ENCODE measurements at regions not wholly inside any gene's neighbourhood (a gene's known extent, or its start where the extent isn't known, plus 50 kb on each side); places are given as distances from the start of the nearest gene placed in this dataset.

DNA sequence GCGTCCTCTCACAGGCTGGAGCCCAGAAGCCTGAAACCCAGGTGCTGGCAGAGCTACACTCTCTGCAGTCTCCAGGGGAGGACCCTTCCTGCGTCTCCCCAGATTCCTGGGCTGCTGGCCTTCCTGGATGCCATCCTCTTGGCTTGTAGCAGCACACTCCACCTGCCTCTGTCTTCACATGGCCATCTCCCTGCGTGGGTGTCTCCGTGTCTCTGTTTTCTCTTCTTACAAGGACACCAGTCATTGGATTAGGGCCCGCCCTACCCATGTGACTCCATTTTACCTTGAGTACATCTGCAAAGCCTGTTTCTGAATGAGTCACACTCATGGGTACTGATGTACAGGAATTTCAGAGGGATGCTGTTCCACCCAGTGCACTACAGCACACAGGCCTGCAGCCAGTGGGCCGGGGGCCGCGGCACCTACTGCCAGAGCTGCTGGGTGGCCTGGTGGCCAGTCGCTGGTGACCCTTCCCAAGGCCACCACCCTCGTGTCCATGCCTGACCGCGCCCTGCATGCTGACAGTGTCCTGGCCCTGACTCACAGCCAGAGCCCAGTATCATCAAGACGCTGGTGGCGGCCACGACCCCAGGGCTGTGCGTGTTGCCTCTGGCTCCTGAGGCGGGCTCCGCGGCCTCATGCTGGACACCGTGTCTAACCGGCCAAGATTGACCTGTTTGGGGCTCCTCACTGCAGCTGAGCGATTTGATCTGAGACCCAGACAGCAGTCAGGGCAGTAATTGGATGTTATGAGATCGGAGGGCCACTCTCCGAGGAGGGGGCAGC is 63.6 kb upstream of the NKX1-1 start:
- TF ChIP-seq CTCF (conservative IDR thresholded peaks at IDR 0.05) (no peak), ZFX (IDR thresholded peaks at IDR 0.05) (no peak)

Measured in C4-2B (cell line).